ENCODE measurements at regions not wholly inside any gene's neighbourhood (a gene's known extent, or its start where the extent isn't known, plus 50 kb on each side); places are given as distances from the start of the nearest gene placed in this dataset.

DNA sequence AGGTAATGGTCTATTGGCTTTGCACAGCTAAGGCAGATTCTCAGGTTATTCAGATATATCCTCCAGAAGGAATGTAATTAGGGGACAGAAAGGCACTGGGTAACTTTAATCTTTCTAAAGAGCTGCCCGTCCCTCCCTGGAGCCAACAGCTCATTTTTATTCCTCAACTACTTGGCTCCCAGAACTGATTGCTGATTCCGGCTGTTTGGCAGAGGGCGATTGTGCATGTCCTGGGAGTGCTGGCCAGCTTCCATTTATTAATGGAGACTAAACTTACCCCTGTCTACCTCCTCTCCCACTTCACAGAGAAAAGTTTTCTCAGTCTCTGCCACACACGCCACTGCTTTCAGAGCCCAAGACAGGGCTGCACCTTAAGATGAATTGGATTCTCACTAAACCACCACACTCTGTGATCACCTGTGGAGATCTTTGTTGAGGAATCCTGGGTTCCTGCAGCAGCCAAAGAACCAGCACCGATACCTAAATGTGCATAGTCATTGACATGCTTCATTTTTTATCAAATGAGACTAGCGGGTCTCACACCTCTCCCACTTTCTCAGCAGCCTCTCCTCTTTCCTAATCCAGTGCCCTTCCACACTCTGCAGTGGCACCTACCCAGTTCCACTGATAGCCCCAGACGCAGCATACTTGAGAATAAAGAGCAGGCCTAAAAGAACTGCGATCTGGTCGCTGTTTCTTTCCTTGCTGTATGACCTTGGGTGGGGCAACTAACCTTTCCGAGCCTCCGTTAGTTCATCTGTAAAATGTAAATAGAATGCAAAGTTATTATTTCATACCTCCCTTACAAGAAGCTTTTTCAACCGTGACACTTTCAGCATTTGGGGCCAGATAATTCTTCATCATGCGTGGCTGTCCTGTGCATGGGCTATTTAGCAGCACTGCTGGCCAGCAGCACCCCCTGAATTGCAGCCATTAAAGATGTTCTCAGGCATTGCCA lies 648.7 kb downstream of the UQCRFS1 start:
- FAIRE-seq (no peak), DNase-seq (ENCODE audit: low read depth in 1 of 2, low spot score in 1 of 2) (no peak), ATAC-seq (no peak)
- ChIA-PET CTCF (no interaction called here), POLR2A (no interaction called here)
- H3K4me1 ChIP-seq: no peaks in the 10 kb centered on the region
- peaks cover 13% of the 10 kb centered on the region; the same call in 1 of the 3 replicates for H3K9me3 ChIP-seq
- H3K4me3 ChIP-seq: no peak overlapping the region
- no peak overlapping the region for H3K4me2 ChIP-seq
- TF ChIP-seq FOSL2 (IDR thresholded peaks at IDR 0.05) (no peak), FOSL2 (CRISPR knock-in tag; IDR thresholded peaks at IDR 0.05) (no peak), RAD21 (conservative IDR thresholded peaks at IDR 0.05 in 1 of 2, IDR thresholded peaks at IDR 0.05 in 1 of 2) (no peak), EP300 (IDR thresholded peaks at IDR 0.05) (no peak), GATA3 (IDR thresholded peaks at IDR 0.05; ENCODE audit: borderline replicate concordance) (no peak), PHF8 (IDR thresholded peaks at IDR 0.05; ENCODE audit: borderline replicate concordance, low read depth) (no peak), CHD4 (IDR thresholded peaks at IDR 0.05; ENCODE audit: borderline replicate concordance) (no peak), JUN (IDR thresholded peaks at IDR 0.05) (no peak), RARB (CRISPR knock-in tag; IDR thresholded peaks at IDR 0.05) (no peak), ESRRA (IDR thresholded peaks at IDR 0.05; ENCODE audit: borderline replicate concordance, low read length) (no peak), ZNF302 (CRISPR knock-in tag; IDR thresholded peaks at IDR 0.05) (no peak)
- TF ChIP-seq, protein P1, sequence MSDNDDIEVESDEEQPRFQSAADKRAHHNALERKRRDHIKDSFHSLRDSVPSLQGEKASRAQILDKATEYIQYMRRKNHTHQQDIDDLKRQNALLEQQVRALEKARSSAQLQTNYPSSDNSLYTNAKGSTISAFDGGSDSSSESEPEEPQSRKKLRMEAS (IDR thresholded peaks at IDR 0.05): no peak
- WGBS (ENCODE audit: missing lambda C conversion rate): 8% methylated on average over 13 of the region's 13 CpGs
- H3K27ac ChIP-seq: no peak overlapping the region

DNA sequence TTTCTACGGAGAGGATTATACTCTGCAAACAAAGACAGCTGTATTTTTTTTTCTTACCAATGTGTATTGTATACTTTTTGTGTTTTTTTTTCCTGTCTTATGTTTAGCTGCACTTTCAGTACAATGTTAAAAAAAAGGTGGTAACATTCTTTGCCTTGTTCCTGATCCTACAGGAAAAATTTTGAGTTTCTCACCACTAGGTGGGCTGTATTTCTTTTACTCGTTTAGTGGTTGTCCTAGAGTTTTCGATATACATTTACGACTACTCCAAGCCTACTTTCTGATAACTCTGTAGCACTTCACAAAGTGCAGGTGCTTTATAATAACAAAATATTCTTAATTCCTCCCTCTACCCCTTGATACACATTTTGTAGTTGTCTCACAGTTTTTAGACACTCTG lies 652.2 kb downstream of the UQCRFS1 start:
- peaks cover 12% of the 10 kb centered on the region; the same call in 2 of the 3 replicates for H3K9me3 ChIP-seq
- H3K4me3 ChIP-seq: no peak overlapping the region
- H3K27ac ChIP-seq: no peak overlapping the region
- DNase-seq (ENCODE audit: low read depth in 1 of 2, low spot score in 1 of 2) (no peak), FAIRE-seq (no peak), ATAC-seq (no peak)
- no peak overlapping the region for H3K4me2 ChIP-seq
- ChIA-PET CTCF (no interaction called here), POLR2A (no interaction called here)
- TF ChIP-seq BHLHE40 (IDR thresholded peaks at IDR 0.05; ENCODE audit: low read depth, low read length) (no peak), ZFP36 (IDR thresholded peaks at IDR 0.05; ENCODE audit: borderline replicate concordance, partially characterized antibody) (no peak)
- no peaks in the 10 kb centered on the region for H3K4me1 ChIP-seq
- WGBS (ENCODE audit: missing lambda C conversion rate): 23% methylated on average over 4 of the region's 4 CpGs

DNA sequence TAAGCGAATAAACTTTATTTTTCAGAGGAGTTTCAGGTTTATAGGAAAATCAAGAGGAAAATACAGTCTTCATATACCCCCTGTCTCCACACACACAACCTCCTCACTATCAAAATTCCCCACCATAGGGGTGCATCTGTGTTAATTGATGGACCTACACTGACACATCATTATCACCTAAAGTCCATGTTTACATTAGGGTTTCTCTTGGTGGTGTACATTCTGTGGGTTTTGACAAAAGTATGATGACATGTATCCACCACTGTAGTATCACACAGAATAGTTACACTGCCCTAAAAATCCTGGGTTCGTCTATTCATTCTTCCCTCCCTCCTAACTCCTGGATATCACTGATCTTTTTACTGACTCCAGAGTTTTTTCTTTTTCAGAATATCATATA lies 654.2 kb downstream of the UQCRFS1 start:
- TF ChIP-seq HOXA7 (CRISPR knock-in tag; IDR thresholded peaks at IDR 0.05): no peak
- Histone ChIP-seq H3K4me1 (no peaks in the 10 kb centered on the region), H3K4me2 (no peak overlapping the region), H3K9me3 (peaks cover 17% of the 10 kb centered on the region; the same call in 2 of the 3 replicates), H3K27ac (no peak overlapping the region), H3K4me3 (no peak overlapping the region)
- no peak for FAIRE-seq
- POLR2A ChIA-PET: no interaction called here
- ATAC-seq: no peak
- no peak for DNase-seq (ENCODE audit: low read depth in 1 of 2, low spot score in 1 of 2)
- CTCF ChIA-PET: no interaction called here
- 0% methylated on average over 2 of the region's 2 CpGs for WGBS (ENCODE audit: missing lambda C conversion rate)

DNA sequence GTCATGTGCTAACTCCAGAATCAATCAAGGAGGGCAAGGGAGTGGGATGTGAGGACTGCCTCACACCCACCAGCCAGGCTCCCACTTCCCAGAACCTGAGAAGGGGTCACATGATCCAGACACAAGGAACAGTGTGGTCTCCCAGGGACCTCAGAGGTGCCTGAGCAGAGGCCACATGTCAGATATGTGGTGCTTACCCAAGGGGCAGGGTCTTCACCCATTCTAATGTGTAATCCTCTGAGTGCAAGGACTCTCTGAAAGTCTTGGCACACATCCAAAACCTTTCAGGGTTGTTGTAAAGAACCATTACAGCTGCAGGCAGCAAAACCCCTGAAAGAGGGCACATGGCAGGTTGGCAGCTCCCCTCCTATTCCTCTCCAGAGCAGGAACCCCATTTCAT lies 656.6 kb downstream of the UQCRFS1 start:
- FAIRE-seq (no peak), DNase-seq (ENCODE audit: low read depth in 1 of 2, low spot score in 1 of 2) (no peak), ATAC-seq (no peak)
- H3K4me2 ChIP-seq: no peak overlapping the region
- ChIA-PET CTCF (no interaction called here), POLR2A (no interaction called here)
- no peak overlapping the region for H3K27ac ChIP-seq
- H3K9me3 ChIP-seq: peaks cover 19% of the 10 kb centered on the region; the same call in 2 of the 3 replicates
- H3K4me3 ChIP-seq: no peak overlapping the region
- no peaks in the 10 kb centered on the region for H3K4me1 ChIP-seq
- TF ChIP-seq NR3C1 (IDR thresholded peaks at IDR 0.05): no peak
- TF ChIP-seq, protein P2, sequence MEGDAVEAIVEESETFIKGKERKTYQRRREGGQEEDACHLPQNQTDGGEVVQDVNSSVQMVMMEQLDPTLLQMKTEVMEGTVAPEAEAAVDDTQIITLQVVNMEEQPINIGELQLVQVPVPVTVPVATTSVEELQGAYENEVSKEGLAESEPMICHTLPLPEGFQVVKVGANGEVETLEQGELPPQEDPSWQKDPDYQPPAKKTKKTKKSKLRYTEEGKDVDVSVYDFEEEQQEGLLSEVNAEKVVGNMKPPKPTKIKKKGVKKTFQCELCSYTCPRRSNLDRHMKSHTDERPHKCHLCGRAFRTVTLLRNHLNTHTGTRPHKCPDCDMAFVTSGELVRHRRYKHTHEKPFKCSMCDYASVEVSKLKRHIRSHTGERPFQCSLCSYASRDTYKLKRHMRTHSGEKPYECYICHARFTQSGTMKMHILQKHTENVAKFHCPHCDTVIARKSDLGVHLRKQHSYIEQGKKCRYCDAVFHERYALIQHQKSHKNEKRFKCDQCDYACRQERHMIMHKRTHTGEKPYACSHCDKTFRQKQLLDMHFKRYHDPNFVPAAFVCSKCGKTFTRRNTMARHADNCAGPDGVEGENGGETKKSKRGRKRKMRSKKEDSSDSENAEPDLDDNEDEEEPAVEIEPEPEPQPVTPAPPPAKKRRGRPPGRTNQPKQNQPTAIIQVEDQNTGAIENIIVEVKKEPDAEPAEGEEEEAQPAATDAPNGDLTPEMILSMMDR (IDR thresholded peaks at IDR 0.05): no peak
- no peak for TF ChIP-seq BHLHE40 (IDR thresholded peaks at IDR 0.05; ENCODE audit: low read depth, low read length)
- no peak for TF ChIP-seq NPAS2 (CRISPR knock-in tag; IDR thresholded peaks at IDR 0.05; ENCODE audit: borderline replicate concordance)
- no peak for TF ChIP-seq HOXB13 (CRISPR knock-in tag; IDR thresholded peaks at IDR 0.05; ENCODE audit: low read depth)
- no peak for TF ChIP-seq CHD2 (IDR thresholded peaks at IDR 0.05; ENCODE audit: low read length, partially characterized antibody)
- no peak for TF ChIP-seq POLR2AphosphoS2 (conservative IDR thresholded peaks at IDR 0.05; ENCODE audit: low read length)
- TF ChIP-seq, protein P3, sequence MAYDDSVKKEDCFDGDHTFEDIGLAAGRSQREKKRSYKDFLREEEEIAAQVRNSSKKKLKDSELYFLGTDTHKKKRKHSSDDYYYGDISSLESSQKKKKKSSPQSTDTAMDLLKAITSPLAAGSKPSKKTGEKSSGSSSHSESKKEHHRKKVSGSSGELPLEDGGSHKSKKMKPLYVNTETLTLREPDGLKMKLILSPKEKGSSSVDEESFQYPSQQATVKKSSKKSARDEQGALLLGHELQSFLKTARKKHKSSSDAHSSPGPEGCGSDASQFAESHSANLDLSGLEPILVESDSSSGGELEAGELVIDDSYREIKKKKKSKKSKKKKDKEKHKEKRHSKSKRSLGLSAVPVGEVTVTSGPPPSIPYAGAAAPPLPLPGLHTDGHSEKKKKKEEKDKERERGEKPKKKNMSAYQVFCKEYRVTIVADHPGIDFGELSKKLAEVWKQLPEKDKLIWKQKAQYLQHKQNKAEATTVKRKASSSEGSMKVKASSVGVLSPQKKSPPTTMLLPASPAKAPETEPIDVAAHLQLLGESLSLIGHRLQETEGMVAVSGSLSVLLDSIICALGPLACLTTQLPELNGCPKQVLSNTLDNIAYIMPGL (CRISPR knock-in tag; IDR thresholded peaks at IDR 0.05; ENCODE audit: borderline replicate concordance): no peak
- TF ChIP-seq RARB (CRISPR knock-in tag; IDR thresholded peaks at IDR 0.05): no peak
- no peak for TF ChIP-seq POLR2A (IDR thresholded peaks at IDR 0.05; ENCODE audit: low read length)
- TF ChIP-seq CHD4 (IDR thresholded peaks at IDR 0.05; ENCODE audit: borderline replicate concordance): no peak
- TF ChIP-seq MAZ (IDR thresholded peaks at IDR 0.05; ENCODE audit: borderline replicate concordance, low read depth, low read length): no peak
- TF ChIP-seq, protein P4, sequence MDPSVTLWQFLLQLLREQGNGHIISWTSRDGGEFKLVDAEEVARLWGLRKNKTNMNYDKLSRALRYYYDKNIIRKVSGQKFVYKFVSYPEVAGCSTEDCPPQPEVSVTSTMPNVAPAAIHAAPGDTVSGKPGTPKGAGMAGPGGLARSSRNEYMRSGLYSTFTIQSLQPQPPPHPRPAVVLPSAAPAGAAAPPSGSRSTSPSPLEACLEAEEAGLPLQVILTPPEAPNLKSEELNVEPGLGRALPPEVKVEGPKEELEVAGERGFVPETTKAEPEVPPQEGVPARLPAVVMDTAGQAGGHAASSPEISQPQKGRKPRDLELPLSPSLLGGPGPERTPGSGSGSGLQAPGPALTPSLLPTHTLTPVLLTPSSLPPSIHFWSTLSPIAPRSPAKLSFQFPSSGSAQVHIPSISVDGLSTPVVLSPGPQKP (IDR thresholded peaks at IDR 0.05; ENCODE audit: low read depth, low read length): no peak
- no peak for TF ChIP-seq KDM5A (IDR thresholded peaks at IDR 0.05)
- TF ChIP-seq RFX5 (IDR thresholded peaks at IDR 0.05): no peak
- no peak for TF ChIP-seq HOXA7 (CRISPR knock-in tag; IDR thresholded peaks at IDR 0.05)

Measured in A549 (cell line).